ENCODE measurements at regions not wholly inside any gene's neighbourhood (a gene's known extent, or its start where the extent isn't known, plus 50 kb on each side); places are given as distances from the start of the nearest gene placed in this dataset.

- H3K79me2 ChIP-seq (ENCODE audit: insufficient read depth, low read length) = no peaks in the 10 kb centered on the region
- DNase-seq (ENCODE audit: low read depth, low spot score) (no peak), ATAC-seq (no peak)
- no peaks in the 10 kb centered on the region for H4K20me1 ChIP-seq (ENCODE audit: insufficient read depth)
- no peaks in the 10 kb centered on the region for H3K9me2 ChIP-seq (ENCODE audit: insufficient read depth)
- H3K4me3 ChIP-seq (replicated peaks in 1 of 2; ENCODE audit: low read depth in 1 of 2, low read length in 2 of 2) = no peak overlapping the region
- CTCF ChIA-PET = no interaction called here
- TF ChIP-seq SIN3A (IDR thresholded peaks at IDR 0.05; ENCODE audit: low read depth) (no peak), POLR2A (IDR thresholded peaks at IDR 0.05; ENCODE audit: borderline replicate concordance, extremely low read depth, insufficient read depth, insufficient read length) (no peak), CBX3 (IDR thresholded peaks at IDR 0.05; ENCODE audit: low read depth) (no peak), RAD21 (IDR thresholded peaks at IDR 0.05; ENCODE audit: low read depth) (no peak), CTCF (IDR thresholded peaks at IDR 0.05 in 2 of 3, conservative IDR thresholded peaks at IDR 0.05 in 1 of 3; ENCODE audit: borderline replicate concordance in 1 of 3, insufficient read depth in 1 of 3, low read depth in 2 of 3, low read length in 2 of 3) (no peak), TCF7L2 (IDR thresholded peaks at IDR 0.05; ENCODE audit: borderline replicate concordance, extremely low read depth, insufficient read depth, insufficient read length) (no peak), JUND (IDR thresholded peaks at IDR 0.05) (no peak), ZBTB33 (IDR thresholded peaks at IDR 0.05; ENCODE audit: extremely low read depth, insufficient replicate concordance, low read length) (no peak), CEBPB (IDR thresholded peaks at IDR 0.05; ENCODE audit: low read depth) (no peak), REST (IDR thresholded peaks at IDR 0.05; ENCODE audit: low read depth) (no peak), ATF3 (IDR thresholded peaks at IDR 0.05) (no peak), SP1 (IDR thresholded peaks at IDR 0.05; ENCODE audit: low read depth) (no peak), SRF (IDR thresholded peaks at IDR 0.05; ENCODE audit: low read depth) (no peak)
- RAD21 ChIA-PET (ENCODE audit: low non-redundant PET in 1 of 2, low total read pairs in 2 of 2, uncharacterized antibody in 2 of 2, unreplicated experiment in 2 of 2) = no interaction called here
- no peaks in the 10 kb centered on the region for H3K9me3 ChIP-seq (ENCODE audit: control insufficient read depth in 1 of 2, insufficient read depth in 1 of 2, low read depth in 1 of 2, low read length in 2 of 2)
- H3K27me3 ChIP-seq (ENCODE audit: insufficient read depth, low read length) = no peaks in the 10 kb centered on the region
- BruUV-seq (replicated peaks) = no TSS peak
- no peaks in the 10 kb centered on the region for H3K4me1 ChIP-seq (ENCODE audit: control insufficient read depth in 1 of 2, insufficient read depth in 2 of 2, low read length in 2 of 2)
- H2AFZ ChIP-seq (ENCODE audit: low read depth, low read length, poor library complexity, severe bottlenecking) = no peak overlapping the region
- H3K9ac ChIP-seq (ENCODE audit: low read length) = no peak overlapping the region
- H3K4me2 ChIP-seq (ENCODE audit: low read length) = no peak overlapping the region
- intact Hi-C loops (cut with micrococcal nuclease) = no loop called here
- no peaks in the 10 kb centered on the region for H3K36me3 ChIP-seq (ENCODE audit: control insufficient read depth in 1 of 2, insufficient read depth in 2 of 2, low read length in 2 of 2)
- POLR2A ChIA-PET = no interaction called here
- no peak overlapping the region for H3K27ac ChIP-seq (ENCODE audit: low read depth, low read length)
Measured at GRCh38 chr12:43252585-43252984, 299.4 kb downstream of the ADAMTS20 start.
